GM18505 (cell line): ENCODE measurements at regions not wholly inside any gene's neighbourhood (a gene's known extent, or its start where the extent isn't known, plus 50 kb on each side); places are given as distances from the start of the nearest gene placed in this dataset.
"Not testable (repeated sequence)": the region's sequence is repeated elsewhere in the genome, so short reads cannot be mapped to it uniquely, and the experiment has no call there.

Experiments used
- ATAC-seq: cut with Tn5 transposase; IDR thresholded peaks from one replicate; pipeline ENCODE4 v1.9.1; 2021; ENCODE audit not compliant: unreplicated experiment
- POLR2A ChIP-seq: IDR thresholded peaks from 4 replicates; pipeline ENCODE4 v1.6.1; 2011; ENCODE audit warnings: borderline replicate concordance; ENCODE audit not compliant: insufficient read depth, insufficient read length; ENCODE audit errors: extremely low read depth

- TF ChIP-seq POLR2A, result no peak
- ATAC-seq, result no peak
Measured at GRCh38 chr3:176628101-176628639, 569.1 kb downstream of the TBL1XR1 start.

GRCh38 chr3:176623468-176624150 is 573.7 kb downstream of the TBL1XR1 start:
- TF ChIP-seq POLR2A, result no peak
- ATAC-seq, result no peak

- no peak for ATAC-seq
- TF ChIP-seq POLR2A, result no peak
Measured at GRCh38 chr3:176619833-176620232, 577.4 kb downstream of the TBL1XR1 start.

GRCh38 chr3:176615826-176616225 is 581.5 kb downstream of the TBL1XR1 start:
- ATAC-seq, result no peak
- no peak for TF ChIP-seq POLR2A

- no peak for TF ChIP-seq POLR2A
- ATAC-seq, result no peak
Measured at GRCh38 chr3:176611703-176612102, 585.6 kb downstream of the TBL1XR1 start.

- ATAC-seq, result no peak
- no peak for TF ChIP-seq POLR2A
Measured at GRCh38 chr3:176609361-176609760, 587.9 kb downstream of the TBL1XR1 start.

- not testable (repeated sequence) for ATAC-seq
Measured at GRCh38 chr3:176605553-176605952, 591.7 kb downstream of the TBL1XR1 start.

- no peak for TF ChIP-seq POLR2A
- no peak for ATAC-seq
Measured at GRCh38 chr3:176595307-176595706, 602.0 kb downstream of the TBL1XR1 start.

GRCh38 chr3:176590722-176591121 is 606.6 kb downstream of the TBL1XR1 start:
- no peak for TF ChIP-seq POLR2A
- no peak for ATAC-seq

GRCh38 chr3:176587089-176587488 is 610.2 kb downstream of the TBL1XR1 start:
- no peak for TF ChIP-seq POLR2A
- no peak for ATAC-seq

- no peak for ATAC-seq
- TF ChIP-seq POLR2A, result no peak
Measured at GRCh38 chr3:176584413-176585176, 612.7 kb downstream of the TBL1XR1 start.

GRCh38 chr3:176583956-176584355 is 613.3 kb downstream of the TBL1XR1 start:
- ATAC-seq, result no peak
- TF ChIP-seq POLR2A, result no peak

- no peak for ATAC-seq
- TF ChIP-seq POLR2A, result no peak
Measured at GRCh38 chr3:176581589-176581988, 615.7 kb downstream of the TBL1XR1 start.

GRCh38 chr3:176579711-176580185 is 617.5 kb downstream of the TBL1XR1 start:
- ATAC-seq, result peak; percentile 57
- no peak for TF ChIP-seq POLR2A
